Tongue (tissue), 1 donor: ENCODE measurements at regions not wholly inside any gene's neighbourhood (a gene's known extent, or its start where the extent isn't known, plus 50 kb on each side); places are given as distances from the start of the nearest gene placed in this dataset.
A peak's percentile ranks its signal among the peaks of the same experiment; 100 is the strongest.
"Not testable (repeated sequence)": the region's sequence is repeated elsewhere in the genome, so short reads cannot be mapped to it uniquely, and the experiment has no call there.

Source experiments
- DNase-seq: peaks from one replicate; pipeline ENCODE4 v3.0.0-alpha.2; 2015

- not testable (repeated sequence) for DNase-seq
These were observed 349.1 kb downstream of the SHANK2 start for GRCh38 chr11:70903229-70903628.

DNA sequence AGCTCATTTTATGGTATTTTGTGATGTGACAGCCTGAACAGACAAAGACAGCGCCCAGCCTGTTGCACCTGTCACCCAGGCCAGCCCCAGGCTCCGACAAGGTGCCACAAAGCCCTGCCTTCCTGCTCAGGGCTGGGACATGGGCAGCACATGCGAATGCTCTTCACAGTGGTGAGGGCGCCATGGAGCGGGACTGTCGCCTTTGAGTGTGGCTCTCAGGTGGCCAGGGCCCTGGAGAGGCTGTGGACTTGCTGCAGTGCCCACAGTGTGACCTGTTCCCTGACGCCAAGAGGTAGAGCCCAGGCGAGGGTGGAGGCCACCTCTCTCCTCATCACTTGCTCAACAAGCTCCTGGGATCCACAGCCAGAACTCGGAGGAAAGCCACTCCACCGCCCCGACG lies 346.3 kb downstream of the SHANK2 start:
- no peak for DNase-seq

GRCh38 chr11:70908223-70908622 lies 344.2 kb downstream of the SHANK2 start:
- no peak for DNase-seq

GRCh38 chr11:70910835-70911234 lies 341.5 kb downstream of the SHANK2 start:
- no peak for DNase-seq

DNA sequence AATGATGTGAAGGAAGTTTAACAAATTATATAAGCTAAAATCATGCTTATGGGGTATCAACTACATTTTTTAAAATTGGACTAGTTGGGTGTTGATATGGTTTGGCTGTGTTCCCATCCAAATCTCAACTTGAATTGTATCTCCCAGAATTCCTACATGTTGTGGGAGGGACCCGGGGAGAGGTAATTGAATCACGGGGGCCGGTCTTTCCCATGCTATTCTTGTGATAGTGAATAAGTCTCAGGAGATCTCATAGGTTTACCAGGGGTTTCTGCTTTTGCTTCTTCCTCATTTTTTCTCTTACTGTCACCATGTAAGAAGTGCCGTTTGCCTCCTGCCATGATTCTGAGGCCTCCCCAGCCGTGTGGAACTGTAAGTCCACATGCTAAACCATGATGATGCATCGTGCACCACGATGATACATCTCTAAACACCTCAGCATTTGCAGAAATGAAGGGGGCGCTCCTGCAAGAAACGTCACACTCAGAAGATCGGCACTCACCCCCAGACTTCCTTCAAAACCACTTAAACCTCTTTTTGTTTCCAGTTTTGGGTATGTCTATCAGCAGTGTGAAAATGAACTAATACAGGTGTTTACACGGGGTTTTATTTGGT lies 340.0 kb downstream of the SHANK2 start:
- no peak for DNase-seq

DNA sequence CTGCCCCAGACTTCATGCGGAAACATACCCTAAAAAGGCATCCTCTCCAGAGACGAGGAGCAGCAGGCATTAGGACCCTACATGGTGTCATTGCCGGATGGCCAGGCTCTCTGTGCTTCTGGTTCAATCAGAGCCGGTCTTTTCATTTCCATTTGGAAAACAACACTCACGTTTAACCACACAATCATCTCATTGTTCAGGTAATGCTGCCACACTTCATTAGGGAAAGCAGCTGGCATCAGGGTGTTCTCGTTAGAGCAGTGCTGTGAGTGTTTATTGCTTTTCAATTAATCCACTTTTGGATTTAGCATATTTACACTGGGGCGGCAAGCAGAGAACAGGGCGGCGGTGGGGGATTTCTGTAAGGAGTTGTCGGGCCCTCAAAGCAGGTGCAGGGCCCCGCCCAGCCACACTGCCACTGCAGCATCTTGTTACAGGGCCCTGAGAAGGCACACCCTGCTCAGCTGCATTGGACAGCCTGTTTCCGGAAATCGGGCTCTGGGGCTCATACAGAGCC lies 338.6 kb downstream of the SHANK2 start:
- peak; percentile 83 for DNase-seq

DNA sequence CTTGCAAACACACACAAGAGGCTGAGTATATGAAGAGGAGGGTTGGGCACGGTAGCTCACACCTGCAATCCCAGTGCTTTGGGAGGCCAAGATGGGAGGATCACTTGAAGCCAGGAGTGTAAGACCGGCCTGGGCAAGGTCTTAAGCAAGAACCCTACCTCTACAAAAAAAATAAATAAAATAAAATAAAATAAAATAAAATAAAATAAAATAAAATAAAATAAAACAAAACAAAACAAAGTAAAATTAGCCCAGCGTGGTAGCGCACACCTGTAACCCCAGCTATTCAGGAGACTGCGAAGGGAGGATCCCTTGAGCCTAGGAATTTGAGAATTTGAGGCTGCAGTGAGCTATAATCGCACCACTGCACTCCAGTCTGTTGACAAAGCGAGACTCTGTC lies 337.9 kb downstream of the SHANK2 start:
- DNase-seq, result no peak

GRCh38 chr11:70915158-70915985 lies 337.0 kb downstream of the SHANK2 start:
- peak; percentile 77 for DNase-seq

DNA sequence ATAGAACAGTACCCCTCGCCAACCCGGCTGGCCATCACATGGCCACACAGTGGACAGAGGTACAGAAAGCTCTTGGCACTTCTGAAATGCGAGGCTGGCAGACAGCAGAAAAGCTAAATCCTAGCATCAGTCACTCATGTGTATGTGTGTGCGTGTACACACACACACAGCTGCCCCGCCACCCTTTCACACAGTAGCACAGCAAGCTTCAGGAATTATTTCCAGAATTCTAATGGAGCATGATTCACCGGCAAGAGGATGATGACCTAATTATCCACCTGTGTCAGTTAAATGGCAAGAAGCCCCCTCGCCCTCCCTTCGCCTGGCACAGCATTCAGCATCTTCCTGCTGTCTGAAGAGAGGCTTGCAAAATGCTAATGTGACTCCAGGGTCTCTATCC lies 336.0 kb downstream of the SHANK2 start:
- DNase-seq, result no peak

DNA sequence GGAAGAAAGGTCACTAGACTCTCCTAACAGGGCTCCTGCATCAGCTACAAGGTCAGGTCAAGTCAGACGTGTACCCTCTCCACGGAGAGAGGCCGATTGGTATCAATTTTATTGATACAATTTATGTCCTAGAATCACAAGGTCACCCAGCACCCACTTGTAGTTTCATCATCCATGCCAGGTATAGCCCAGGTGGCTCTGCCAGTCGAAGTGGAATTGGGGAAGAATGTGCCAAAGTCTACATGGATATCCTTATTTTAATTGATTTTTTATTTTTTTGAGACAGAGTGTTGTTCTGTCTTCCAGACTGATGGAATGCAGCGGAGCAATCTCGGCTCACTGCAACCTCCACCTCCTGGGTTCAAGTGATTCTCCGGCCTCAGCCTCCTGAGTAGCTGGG lies 334.1 kb downstream of the SHANK2 start:
- DNase-seq, result no peak

- DNase-seq, result no peak
These were observed 330.6 kb downstream of the SHANK2 start for GRCh38 chr11:70921804-70922203.

GRCh38 chr11:70924108-70924507 lies 328.3 kb downstream of the SHANK2 start:
- no peak for DNase-seq

DNA sequence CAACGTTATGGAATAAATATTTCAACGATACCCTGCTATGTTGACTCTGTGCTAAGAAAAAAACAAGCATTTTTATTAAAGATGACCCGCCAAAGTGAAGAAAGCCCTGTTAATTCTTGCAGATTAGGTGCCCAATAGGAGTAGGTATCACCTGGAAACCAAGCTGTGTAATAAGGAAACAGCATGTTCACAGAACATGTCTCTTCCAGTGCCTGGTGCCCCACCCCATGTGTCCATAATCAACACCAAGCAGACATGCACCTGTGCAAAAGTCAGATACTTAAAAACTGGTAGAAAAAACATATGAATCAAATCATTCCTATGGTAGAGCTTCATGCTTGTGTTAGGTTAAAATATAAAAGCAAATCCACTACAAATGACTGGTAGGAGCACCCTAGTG lies 327.1 kb downstream of the SHANK2 start:
- DNase-seq, result no peak

DNA sequence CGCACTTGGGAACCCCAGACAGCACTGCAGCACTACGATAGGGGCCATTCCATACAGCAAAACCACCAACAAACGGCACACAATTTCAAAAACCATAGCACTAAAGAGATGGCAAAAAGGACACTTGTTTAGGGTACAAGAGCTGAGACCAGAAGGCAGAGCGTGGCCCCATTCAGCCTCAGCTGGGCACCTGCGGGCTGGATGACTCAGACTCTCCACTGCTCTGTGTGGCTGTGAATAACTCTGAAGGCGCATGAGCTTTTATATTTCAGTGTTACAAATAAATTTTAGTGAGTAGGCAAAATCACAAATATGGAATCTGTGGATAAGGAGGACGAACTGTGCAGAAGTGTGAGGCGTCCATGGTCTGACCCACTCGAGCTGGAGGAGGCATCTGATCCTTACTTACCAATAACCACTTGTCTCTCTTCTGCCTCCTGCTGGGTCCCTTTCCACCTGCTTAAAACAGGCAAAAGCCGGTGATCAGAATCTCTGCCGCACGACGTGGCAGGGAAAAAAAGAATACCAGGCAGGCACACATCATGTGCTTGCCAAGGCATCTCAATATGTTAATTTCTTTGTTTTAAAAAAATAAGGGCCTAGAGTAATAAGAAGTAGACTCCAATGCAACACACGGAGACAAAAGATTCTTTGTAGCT lies 325.7 kb downstream of the SHANK2 start:
- no peak for DNase-seq

DNA sequence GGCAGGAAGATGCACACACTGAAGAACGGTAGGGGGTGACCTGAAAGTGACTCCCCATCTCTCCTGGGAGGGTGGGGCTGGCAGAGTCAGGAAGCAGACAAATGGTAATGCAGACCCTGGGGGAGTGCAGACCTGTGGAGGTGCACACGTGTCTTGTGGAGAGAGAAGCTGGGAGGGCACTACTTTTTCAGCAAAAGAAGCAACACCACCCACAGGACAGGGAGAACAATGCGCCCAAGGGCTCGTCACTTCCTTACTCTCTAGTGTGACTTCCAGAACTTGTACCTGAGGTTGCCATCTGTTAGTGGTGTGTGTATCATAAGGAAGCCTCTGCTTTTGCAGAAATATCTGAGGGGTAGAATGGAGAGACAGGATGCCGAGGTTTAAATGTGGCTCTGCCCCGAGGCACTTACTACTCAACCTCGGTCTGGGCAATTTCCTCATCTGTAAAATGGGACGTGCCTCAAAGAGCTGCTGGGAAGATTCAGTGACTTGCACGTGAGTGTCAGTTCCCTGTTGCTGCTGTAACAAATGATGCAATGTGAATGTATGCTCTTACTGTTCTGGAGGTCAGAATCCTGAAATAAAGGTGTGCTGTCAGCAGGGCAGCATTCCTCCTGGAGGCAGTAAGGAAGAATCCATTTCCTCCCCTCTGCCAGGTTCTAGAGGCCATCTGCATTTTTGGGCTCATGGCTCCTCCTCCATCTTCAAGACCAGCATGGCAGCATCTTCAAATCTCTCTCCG lies 323.4 kb downstream of the SHANK2 start:
- no peak for DNase-seq

DNA sequence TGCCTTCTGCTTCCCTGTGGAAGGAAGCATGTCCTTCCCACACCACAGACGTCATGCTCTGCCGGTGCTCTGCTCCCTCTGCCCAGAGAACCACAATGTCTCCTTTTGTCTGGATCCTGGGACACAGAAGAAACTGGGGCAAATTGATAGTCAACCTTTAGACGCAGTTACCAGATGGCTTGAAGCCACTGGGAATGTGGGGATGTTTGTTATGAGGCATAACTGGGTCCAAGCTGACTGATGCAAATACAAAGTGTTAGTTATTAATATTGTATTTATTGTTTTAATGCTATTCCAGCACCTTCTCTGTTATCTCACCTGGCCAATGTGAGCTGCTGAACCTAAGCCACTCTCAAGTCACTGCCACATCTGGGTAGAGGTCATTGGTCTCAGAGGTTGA lies 322.2 kb downstream of the SHANK2 start:
- no peak for DNase-seq

GRCh38 chr11:70931430-70931829 lies 320.9 kb downstream of the SHANK2 start:
- DNase-seq, result no peak

DNA sequence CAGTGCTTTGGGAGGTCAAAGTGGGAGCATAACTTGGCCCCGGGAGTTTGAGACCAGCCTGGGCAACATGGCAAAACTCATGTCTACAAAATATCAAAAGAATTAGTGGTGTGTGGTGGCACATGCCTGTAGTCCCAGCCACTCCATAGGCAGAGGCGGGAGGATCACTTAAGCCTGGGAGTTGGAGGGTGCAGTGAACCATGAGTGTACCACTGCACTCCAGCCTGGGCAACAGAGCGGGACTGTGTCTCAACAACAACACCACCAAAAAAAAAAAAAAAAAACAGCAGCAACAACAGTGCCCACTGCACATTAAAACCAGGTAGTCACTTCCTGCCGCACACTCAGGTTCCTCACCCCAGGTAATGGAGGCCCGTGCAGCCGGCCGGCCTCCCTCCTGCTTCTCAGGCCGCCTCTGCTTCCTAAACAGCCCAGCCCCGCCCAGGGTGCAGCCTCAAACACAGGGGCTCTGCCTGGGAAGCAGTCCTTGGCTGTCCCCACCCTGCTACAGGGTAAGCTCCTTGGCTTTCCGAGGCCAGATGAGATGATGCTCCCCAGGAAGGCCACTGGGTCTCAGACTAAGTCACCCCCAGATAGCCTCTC lies 318.3 kb downstream of the SHANK2 start:
- DNase-seq, result no peak

DNA sequence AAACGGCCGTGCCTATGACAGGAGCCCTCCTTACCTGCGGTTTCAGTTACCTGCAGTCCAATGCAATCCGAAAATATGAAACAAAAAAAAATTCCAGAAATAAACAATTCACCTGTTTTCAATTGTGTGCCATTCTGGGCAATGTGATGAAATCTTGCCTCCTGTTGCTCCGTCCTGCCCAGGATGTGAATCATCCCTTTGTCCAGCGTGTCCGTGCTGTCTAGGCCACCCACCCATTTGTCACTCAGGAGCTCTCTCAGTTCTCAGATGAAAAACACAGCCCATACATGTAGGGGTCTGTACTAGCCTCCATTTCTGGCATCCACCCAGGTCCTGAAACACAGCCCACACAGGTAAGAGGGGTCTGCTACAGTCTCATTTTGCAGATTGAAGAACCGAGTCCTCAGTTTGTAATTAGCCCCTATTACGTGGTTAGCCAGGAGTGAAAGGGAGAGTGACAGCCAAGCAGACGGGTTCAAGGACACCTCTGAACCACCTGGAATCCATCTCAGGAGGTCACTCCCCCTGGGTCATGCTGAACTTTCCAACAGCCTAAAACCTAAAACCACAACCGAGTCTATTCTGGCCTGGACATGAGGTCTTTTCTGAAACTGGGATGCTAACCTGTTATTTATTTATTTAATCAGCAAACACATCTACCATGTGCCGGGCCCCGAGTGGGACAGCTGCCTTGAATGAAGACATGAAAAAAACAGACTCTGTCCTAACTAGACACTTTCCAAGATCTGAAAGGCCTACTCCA lies 317.2 kb downstream of the SHANK2 start:
- no peak for DNase-seq

- no peak for DNase-seq
These were observed 309.8 kb downstream of the SHANK2 start for GRCh38 chr11:70942593-70942992.

DNA sequence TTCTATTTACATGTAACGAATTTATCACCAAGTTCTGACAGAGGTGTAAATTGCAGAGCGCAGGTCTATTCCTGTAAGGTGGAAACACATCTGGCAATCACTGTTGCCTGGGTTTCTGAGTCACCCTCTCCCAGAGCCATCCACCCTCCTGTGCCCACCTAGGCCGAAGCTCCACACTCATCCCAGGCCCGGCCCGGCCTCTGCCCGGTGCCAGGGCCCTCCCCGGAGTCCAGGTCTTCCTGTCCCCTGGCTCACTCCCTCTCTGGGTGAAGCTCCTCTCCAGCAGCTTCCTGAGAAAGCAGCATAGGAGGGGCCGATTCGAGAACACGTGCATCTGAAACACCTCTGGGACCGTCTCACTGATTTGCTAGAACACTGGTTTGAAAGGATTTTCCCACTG lies 308.2 kb downstream of the SHANK2 start:
- DNase-seq, result no peak
